HCT116 (cell line): ENCODE measurements at regions not wholly inside any gene's neighbourhood (a gene's known extent, or its start where the extent isn't known, plus 50 kb on each side); places are given as distances from the start of the nearest gene placed in this dataset.

Source experiments
- ATAC-seq: fragments of 200-7000 bp; cut with Tn5 transposase; 2 replicates; pipeline ENCODE4 v1.9.1; 2020; ENCODE audit warnings: mild to moderate bottlenecking, moderate library complexity
- BruUV-seq: library from RNA; stranded (reverse); fragments of 400-500 nt; replicated peaks from 2 replicates; lab custom pipeline; 2021; lab: Mats Ljungman, UMichigan
- CTCF ChIA-PET: fragments of 300-600 bp; sonication (Branson Sonifier 250); formaldehyde crosslinking; loops from one replicate; lab custom pipeline; 2021; ENCODE audit warnings: antibody characterized with exemption; lab: Charles Lee
- POLR2A ChIA-PET: fragments of 300-600, 350-600 bp; sonication (Branson Sonifier 250); formaldehyde crosslinking; loops from one replicate; lab custom pipeline; 2021; ENCODE audit warnings: antibody characterized with exemption; lab: Charles Lee
- RAD21 ChIA-PET, 2 experiments: fragments of 300-600 bp; sonication (Branson Sonifier 250); formaldehyde crosslinking; loops; one replicate each; lab custom pipeline; 2023; ENCODE audit warnings: low total read pairs in 2 of 2; ENCODE audit not compliant: uncharacterized antibody in 2 of 2, unreplicated experiment in 2 of 2, low non-redundant PET in 1 of 2; lab: Charles Lee
- DNase-seq: peaks from one replicate; pipeline ENCODE4 v3.0.0-alpha.2; 2010; ENCODE audit warnings: low read depth, low spot score
- H2AFZ ChIP-seq: fragments of 200-600 bp; shearing (Covaris generic), sonication (generic); 2 replicates; pipeline ENCODE4 v1.6.1; 2017; ENCODE audit warnings: low read depth, mixed run types, mixed read lengths, antibody characterized with exemption, low read length; ENCODE audit not compliant: poor library complexity, severe bottlenecking
- H3K27ac ChIP-seq: 2 replicates; pipeline ENCODE4 v1.5.1; 2012; ENCODE audit warnings: low read depth, low read length
- H3K27me3 ChIP-seq: fragments of 200-600 bp; sonication (generic); 2 replicates; pipeline ENCODE4 v1.6.1; 2016; ENCODE audit warnings: mixed run types, low read length, mixed read lengths; ENCODE audit not compliant: insufficient read depth
- H3K36me3 ChIP-seq, 2 experiments: fragments of 200-500 bp in 1 of 2; fragments of 200-600 bp in 1 of 2; sonication (Bioruptor generic) in 1 of 2; sonication (generic) in 1 of 2; 2 replicates each; pipeline versions ENCODE4 v1.5.1 to v1.6.1; 2014 to 2016; ENCODE audit warnings: low read length in 2 of 2, inconsistent platforms in 1 of 2, mixed read lengths in 1 of 2, mixed run types in 1 of 2; ENCODE audit not compliant: insufficient read depth in 2 of 2, control insufficient read depth in 1 of 2
- H3K4me1 ChIP-seq, 2 experiments: fragments of 200-600 bp in 1 of 2; sonication (generic) in 1 of 2; 2 replicates each; pipeline versions ENCODE4 v1.5.1 to v1.6.1; 2012 to 2017; ENCODE audit warnings: low read length in 2 of 2, inconsistent platforms in 1 of 2, mild to moderate bottlenecking in 1 of 2, mixed read lengths in 1 of 2, mixed run types in 1 of 2, moderate library complexity in 1 of 2; ENCODE audit not compliant: insufficient read depth in 2 of 2, control insufficient read depth in 1 of 2
- H3K4me2 ChIP-seq: fragments of 200-600 bp; sonication (generic); 2 replicates; pipeline ENCODE4 v1.6.1; 2017; ENCODE audit warnings: mixed run types, low read length, mixed read lengths
- H3K4me3 ChIP-seq, 2 experiments: fragments of 200-600 bp in 1 of 2; sonication (generic) in 1 of 2; replicated peaks in 1 of 2; 2 replicates each; pipeline ENCODE4 v1.5.1; 2011 to 2016; ENCODE audit warnings: low read length in 2 of 2, control low read depth in 1 of 2, low read depth in 1 of 2, mild to moderate bottlenecking in 1 of 2, mixed read lengths in 1 of 2, mixed run types in 1 of 2
- H3K79me2 ChIP-seq: fragments of 200-600 bp; sonication (generic); 2 replicates; pipeline ENCODE4 v1.6.1; 2017; ENCODE audit warnings: mild to moderate bottlenecking, mixed run types, low read length, moderate library complexity, mixed read lengths; ENCODE audit not compliant: insufficient read depth
- H3K9ac ChIP-seq: fragments of 200-600 bp; sonication (generic); 2 replicates; pipeline ENCODE4 v1.6.1; 2016; ENCODE audit warnings: low read length, mixed read lengths
- H3K9me2 ChIP-seq: fragments of 200-600 bp; sonication (generic), shearing (Covaris generic); 2 replicates; pipeline ENCODE4 v1.6.1; 2017; ENCODE audit warnings: mixed run types, mild to moderate bottlenecking, moderate library complexity; ENCODE audit not compliant: insufficient read depth
- H3K9me3 ChIP-seq, 2 experiments: fragments of 200-500 bp in 1 of 2; fragments of 200-600 bp in 1 of 2; sonication (Bioruptor generic) in 1 of 2; sonication (generic) in 1 of 2; 2 replicates each; pipeline ENCODE4 v1.6.1; 2014 to 2017; ENCODE audit warnings: low read length in 2 of 2, mixed read lengths in 2 of 2, inconsistent platforms in 1 of 2, low read depth in 1 of 2, mild to moderate bottlenecking in 1 of 2, mixed run types in 1 of 2, moderate library complexity in 1 of 2; ENCODE audit not compliant: control insufficient read depth in 1 of 2, insufficient read depth in 1 of 2
- H4K20me1 ChIP-seq: fragments of 200-600 bp; sonication (generic), shearing (Covaris generic); 2 replicates; pipeline ENCODE4 v1.6.1; 2017; ENCODE audit warnings: mixed run types, mild to moderate bottlenecking, moderate library complexity; ENCODE audit not compliant: insufficient read depth
- CBX3 ChIP-seq: IDR thresholded peaks from 2 replicates; pipeline ENCODE4 v1.6.1; 2012; ENCODE audit warnings: low read depth
- FOSL1 ChIP-seq: IDR thresholded peaks from 2 replicates; pipeline ENCODE4 v1.6.1; 2012; ENCODE audit warnings: low read depth
- SIN3A ChIP-seq: IDR thresholded peaks from 2 replicates; pipeline ENCODE4 v1.6.1; 2012; ENCODE audit warnings: low read depth
- SP1 ChIP-seq: IDR thresholded peaks from 2 replicates; pipeline ENCODE4 v1.6.1; 2012; ENCODE audit warnings: low read depth
- ZFX ChIP-seq: fragments of 450-650 bp; IDR thresholded peaks from 2 replicates; pipeline ENCODE4 v1.6.1; 2017
- intact Hi-C: fragments of 100-400 bp; cut with micrococcal nuclease; formaldehyde crosslinking; loops from 2 replicates; pipeline ENCODE4 v1.10.0; 2022

DNA sequence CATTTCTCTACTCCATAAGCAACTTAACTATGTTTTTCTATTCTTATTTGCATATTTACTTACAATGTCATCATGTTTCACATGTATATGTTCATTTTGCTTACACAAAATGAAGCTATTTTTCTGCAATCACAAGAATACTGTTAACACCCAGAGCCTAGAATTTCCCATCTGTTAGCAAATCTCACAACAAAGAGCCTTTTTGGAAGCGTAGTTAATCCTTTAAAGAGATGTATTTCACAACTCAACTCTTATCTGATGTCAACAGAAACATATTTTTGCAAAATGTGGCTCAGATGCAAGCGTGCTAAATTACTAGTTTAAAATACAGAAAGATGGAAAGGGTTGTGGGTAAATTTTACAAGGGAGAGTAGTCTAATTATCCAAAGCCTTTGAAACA, 110.6 kb upstream of the COL1A2 start:
- H4K20me1 ChIP-seq, result no peaks in the 10 kb centered on the region; the same call in 1 of the 2 replicates
- ChIA-PET RAD21 (no interaction called here), POLR2A (no interaction called here), CTCF (no interaction called here)
- no peaks in the 10 kb centered on the region for H3K9me3 ChIP-seq
- no peaks in the 10 kb centered on the region for H3K36me3 ChIP-seq
- H2AFZ ChIP-seq, result no peak overlapping the region
- no peak overlapping the region for H3K4me3 ChIP-seq
- TF ChIP-seq FOSL1, result no peak
- intact Hi-C loops, result no loop called here
- H3K4me1 ChIP-seq, result no peaks in the 10 kb centered on the region
- no peaks in the 10 kb centered on the region for H3K79me2 ChIP-seq
- BruUV-seq, result no TSS peak
- DNase-seq (no peak), ATAC-seq (no peak)
- H3K27me3 ChIP-seq, result 0 out of 2 replicates have a peak, but pooled peaks cover 5% of the 10 kb centered on the region
- H3K27ac ChIP-seq, result no peak overlapping the region
- H3K9ac ChIP-seq, result no peak overlapping the region
- no peak overlapping the region for H3K4me2 ChIP-seq
- 0 out of 2 replicates have a peak, but pooled peaks cover 3% of the 10 kb centered on the region for H3K9me2 ChIP-seq

GRCh38 chr7:94286111-94286510, 108.6 kb upstream of the COL1A2 start:
- BruUV-seq, result no TSS peak
- Histone ChIP-seq H3K9me2 (0 out of 2 replicates have a peak, but pooled peaks cover 3% of the 10 kb centered on the region), H3K79me2 (no peaks in the 10 kb centered on the region), H2AFZ (no peak overlapping the region), H4K20me1 (no peaks in the 10 kb centered on the region; the same call in 1 of the 2 replicates), H3K36me3 (no peaks in the 10 kb centered on the region), H3K9ac (no peak overlapping the region), H3K27me3 (0 out of 2 replicates have a peak, but pooled peaks cover 3% of the 10 kb centered on the region), H3K9me3 (no peaks in the 10 kb centered on the region), H3K4me1 (no peaks in the 10 kb centered on the region), H3K27ac (no peak overlapping the region), H3K4me2 (no peak overlapping the region), H3K4me3 (no peak overlapping the region)
- POLR2A ChIA-PET, result no interaction called here
- ATAC-seq (no peak), DNase-seq (no peak)
- CTCF ChIA-PET, result interaction anchor here (0.7 to 1.1 kb wide), 3 partner anchors 109 to 1259 kb away, joined by 3 to 4 read pairs (median 3); no protein-coding TSS in a partner anchor
- RAD21 ChIA-PET, result no interaction called here
- no peak for TF ChIP-seq ZFX
- no peak for TF ChIP-seq CBX3
- no peak for TF ChIP-seq SIN3A
- no peak for TF ChIP-seq SP1
- intact Hi-C loops, result no loop called here
